ENCODE measurements at regions not wholly inside any gene's neighbourhood (a gene's known extent, or its start where the extent isn't known, plus 50 kb on each side); places are given as distances from the start of the nearest gene placed in this dataset.

DNA sequence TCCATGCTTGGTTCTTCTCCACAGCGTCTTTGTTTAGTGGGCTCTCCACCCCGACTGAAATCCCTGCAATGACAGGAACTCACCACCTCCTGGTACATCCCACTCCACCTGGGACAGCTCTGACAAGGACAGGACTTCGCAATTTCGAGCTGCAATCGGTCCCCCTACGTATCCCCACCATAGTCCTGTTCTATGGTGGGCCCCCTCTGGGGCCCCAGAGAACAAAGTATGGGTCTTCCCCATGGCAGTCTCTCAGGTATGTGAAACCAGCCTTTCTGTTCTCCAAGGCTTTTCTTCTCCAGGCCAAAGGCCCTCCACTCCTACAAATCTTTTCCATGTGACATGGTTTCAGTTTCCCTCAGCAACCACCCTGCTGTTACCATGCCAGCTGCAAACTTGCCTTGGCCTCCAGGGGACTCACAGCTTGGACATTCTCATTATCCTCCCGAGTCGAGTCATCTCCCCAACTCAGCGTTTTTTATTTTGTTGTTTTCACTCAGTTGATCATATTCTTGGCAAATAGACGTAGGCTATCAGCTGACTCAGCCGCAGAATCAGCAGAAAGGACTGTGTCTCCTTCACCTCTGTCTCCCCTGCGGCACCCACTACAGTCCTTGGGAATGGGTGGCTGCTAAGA is 233.3 kb downstream of the OPA1 start:
- TF ChIP-seq, protein P1, sequence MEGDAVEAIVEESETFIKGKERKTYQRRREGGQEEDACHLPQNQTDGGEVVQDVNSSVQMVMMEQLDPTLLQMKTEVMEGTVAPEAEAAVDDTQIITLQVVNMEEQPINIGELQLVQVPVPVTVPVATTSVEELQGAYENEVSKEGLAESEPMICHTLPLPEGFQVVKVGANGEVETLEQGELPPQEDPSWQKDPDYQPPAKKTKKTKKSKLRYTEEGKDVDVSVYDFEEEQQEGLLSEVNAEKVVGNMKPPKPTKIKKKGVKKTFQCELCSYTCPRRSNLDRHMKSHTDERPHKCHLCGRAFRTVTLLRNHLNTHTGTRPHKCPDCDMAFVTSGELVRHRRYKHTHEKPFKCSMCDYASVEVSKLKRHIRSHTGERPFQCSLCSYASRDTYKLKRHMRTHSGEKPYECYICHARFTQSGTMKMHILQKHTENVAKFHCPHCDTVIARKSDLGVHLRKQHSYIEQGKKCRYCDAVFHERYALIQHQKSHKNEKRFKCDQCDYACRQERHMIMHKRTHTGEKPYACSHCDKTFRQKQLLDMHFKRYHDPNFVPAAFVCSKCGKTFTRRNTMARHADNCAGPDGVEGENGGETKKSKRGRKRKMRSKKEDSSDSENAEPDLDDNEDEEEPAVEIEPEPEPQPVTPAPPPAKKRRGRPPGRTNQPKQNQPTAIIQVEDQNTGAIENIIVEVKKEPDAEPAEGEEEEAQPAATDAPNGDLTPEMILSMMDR (IDR thresholded peaks at IDR 0.05 in 8 of 11, conservative IDR thresholded peaks at IDR 0.05 in 3 of 11): peak in 3 of 11 experiments; percentile 8 to 35 (median 31)
- no peak for TF ChIP-seq POLR2A (IDR thresholded peaks at IDR 0.05)
